Caco-2 (cell line): ENCODE measurements at regions not wholly inside any gene's neighbourhood (a gene's known extent, or its start where the extent isn't known, plus 50 kb on each side); places are given as distances from the start of the nearest gene placed in this dataset.

Experiments
- BruUV-seq: library from RNA; stranded (reverse); fragments of 400-500 nt; replicated peaks from 2 replicates; lab custom pipeline; 2021; lab: Mats Ljungman, UMichigan
- CTCF ChIA-PET: fragments of 300-600 bp; sonication (Branson Sonifier 250); formaldehyde crosslinking; loops from one replicate; lab custom pipeline; 2022; ENCODE audit warnings: antibody characterized with exemption; lab: Charles Lee
- POLR2A ChIA-PET: fragments of 300-600 bp; sonication (Branson Sonifier 250); formaldehyde crosslinking; loops from one replicate; lab custom pipeline; 2022; ENCODE audit warnings: antibody characterized with exemption; lab: Charles Lee
- DNase-seq, 2 experiments: peaks; one replicate each; pipeline versions ENCODE4 v3.0.0 to v3.0.0-alpha.2; 2020 to 2022
- H3K27me3 ChIP-seq: replicated peaks from 2 replicates; pipeline ENCODE4 v1.6.0; 2011; ENCODE audit warnings: low read length; ENCODE audit not compliant: control insufficient read depth, insufficient read depth
- H3K36me3 ChIP-seq: 2 replicates; pipeline ENCODE4 v1.5.1; 2011; ENCODE audit warnings: low read length; ENCODE audit not compliant: control insufficient read depth, insufficient read depth
- H3K4me1 ChIP-seq: fragments of 250-450 bp; sonication (Bioruptor Pico); 2 replicates; pipeline ENCODE4 v1.5.1; 2020; ENCODE audit warnings: mild to moderate bottlenecking
- H3K4me3 ChIP-seq: 2 replicates; pipeline ENCODE4 v1.5.1; 2011; ENCODE audit warnings: low read depth, mild to moderate bottlenecking, control low read depth, low read length
- H3K9me3 ChIP-seq: fragments of 250-450 bp; sonication (Bioruptor Pico); 2 replicates; pipeline ENCODE4 v1.5.1; 2020; ENCODE audit warnings: mild to moderate bottlenecking, moderate library complexity
- H3K27ac Mint-ChIP-seq: one replicate; pipeline ENCODE4 v1.8.0; 2022; ENCODE audit warnings: mixed read lengths; ENCODE audit not compliant: unreplicated experiment
- H3K27me3 Mint-ChIP-seq: one replicate; pipeline ENCODE4 v1.8.0; 2022; ENCODE audit warnings: mixed read lengths; ENCODE audit not compliant: insufficient read depth, unreplicated experiment
- H3K36me3 Mint-ChIP-seq: one replicate; pipeline ENCODE4 v1.8.0; 2022; ENCODE audit warnings: mild to moderate bottlenecking, mixed read lengths; ENCODE audit not compliant: insufficient read depth, unreplicated experiment
- H3K4me1 Mint-ChIP-seq: one replicate; pipeline ENCODE4 v1.8.0; 2022; ENCODE audit warnings: low read depth, mixed read lengths; ENCODE audit not compliant: unreplicated experiment
- H3K4me3 Mint-ChIP-seq: one replicate; pipeline ENCODE4 v1.8.0; 2022; ENCODE audit warnings: mild to moderate bottlenecking, moderate library complexity, mixed read lengths; ENCODE audit not compliant: unreplicated experiment
- H3K9me3 Mint-ChIP-seq: one replicate; pipeline ENCODE4 v1.8.0; 2022; ENCODE audit warnings: mixed read lengths; ENCODE audit not compliant: unreplicated experiment
- CTCF ChIP-seq, 2 experiments: fragments of 200-600 bp in 1 of 2; IDR thresholded peaks; 1 replicate in 1 of 2; 2 replicates in 1 of 2; pipeline versions ENCODE4 v1.5.1 to v1.8.0; 2011 to 2022; ENCODE audit warnings: antibody characterized with exemption in 1 of 2, control low read depth in 1 of 2, inconsistent platforms in 1 of 2, low read depth in 1 of 2, low read length in 1 of 2, mild to moderate bottlenecking in 1 of 2, moderate library complexity in 1 of 2; ENCODE audit not compliant: insufficient read depth in 1 of 2, severe bottlenecking in 1 of 2, unreplicated experiment in 1 of 2
- intact Hi-C: fragments of 100-400 bp; cut with micrococcal nuclease; formaldehyde crosslinking; loops from one replicate; pipeline ENCODE4 v1.10.0; 2022; ENCODE audit not compliant: unreplicated experiment

- no peaks in the 10 kb centered on the region for H3K4me1 ChIP-seq
- H3K36me3 ChIP-seq: no peaks in the 10 kb centered on the region
- no peak for DNase-seq
- no peaks in the 10 kb centered on the region for H3K9me3 ChIP-seq
- Mint-ChIP-seq H3K27ac (no peak overlapping the region), H3K27me3 (no peaks in the 10 kb centered on the region), H3K36me3 (no peaks in the 10 kb centered on the region), H3K9me3 (no peaks in the 10 kb centered on the region), H3K4me3 (no peak overlapping the region), H3K4me1 (no peaks in the 10 kb centered on the region)
- CTCF ChIA-PET: no interaction called here
- no TSS peak for BruUV-seq
- intact Hi-C loops: no loop called here
- no peak overlapping the region for H3K4me3 ChIP-seq
- POLR2A ChIA-PET: no interaction called here
- TF ChIP-seq CTCF (IDR thresholded peaks at IDR 0.05; ENCODE audit: insufficient read depth in 1 of 2, low read depth in 1 of 2, low read length in 1 of 2, severe bottlenecking in 1 of 2, unreplicated experiment in 1 of 2): no peak
- no peaks in the 10 kb centered on the region for H3K27me3 ChIP-seq
These were observed 498.5 kb upstream of the GRM7 start for GRCh38 chr3:6362406-6362805.

- ChIA-PET CTCF (no interaction called here), POLR2A (no interaction called here)
- intact Hi-C loops: no loop called here
These were observed 493.7 kb upstream of the GRM7 start for GRCh38 chr3:6367171-6367570.

GRCh38 chr3:6392123-6392522 lies 468.8 kb upstream of the GRM7 start:
- no peak for DNase-seq
- ChIA-PET CTCF (no interaction called here), POLR2A (no interaction called here)
- H3K4me1 Mint-ChIP-seq: peaks cover 7% of the 10 kb centered on the region
- Histone ChIP-seq H3K9me3 (no peaks in the 10 kb centered on the region), H3K36me3 (no peaks in the 10 kb centered on the region), H3K27me3 (no peaks in the 10 kb centered on the region), H3K4me1 (peaks cover 7% of the 10 kb centered on the region; the same call in 1 of the 2 replicates), H3K4me3 (no peak overlapping the region)
- no peaks in the 10 kb centered on the region for H3K36me3 Mint-ChIP-seq
- BruUV-seq: no TSS peak
- H3K27ac Mint-ChIP-seq: no peak overlapping the region
- intact Hi-C loops: loop anchor here (1.0 kb wide), 1 partner anchor 407 kb away; no protein-coding TSS in a partner anchor
- no peaks in the 10 kb centered on the region for H3K9me3 Mint-ChIP-seq
- no peak for TF ChIP-seq CTCF (IDR thresholded peaks at IDR 0.05; ENCODE audit: insufficient read depth in 1 of 2, low read depth in 1 of 2, low read length in 1 of 2, severe bottlenecking in 1 of 2, unreplicated experiment in 1 of 2)
- no peak overlapping the region for H3K4me3 Mint-ChIP-seq
- H3K27me3 Mint-ChIP-seq: no peaks in the 10 kb centered on the region

More at GRCh38 chr3:6367171-6367570, 493.7 kb upstream of the GRM7 start:
- BruUV-seq: no TSS peak
- Mint-ChIP-seq H3K4me1 (no peaks in the 10 kb centered on the region), H3K4me3 (no peak overlapping the region), H3K27ac (no peak overlapping the region), H3K27me3 (no peaks in the 10 kb centered on the region), H3K9me3 (no peaks in the 10 kb centered on the region), H3K36me3 (no peaks in the 10 kb centered on the region)
- no peak for DNase-seq
- no peaks in the 10 kb centered on the region for H3K9me3 ChIP-seq
- no peaks in the 10 kb centered on the region for H3K4me1 ChIP-seq
- no peak overlapping the region for H3K4me3 ChIP-seq
- no peak for TF ChIP-seq CTCF (IDR thresholded peaks at IDR 0.05; ENCODE audit: insufficient read depth in 1 of 2, low read depth in 1 of 2, low read length in 1 of 2, severe bottlenecking in 1 of 2, unreplicated experiment in 1 of 2)
- no peaks in the 10 kb centered on the region for H3K36me3 ChIP-seq
- H3K27me3 ChIP-seq: no peaks in the 10 kb centered on the region
